DOHH2 (cell line): ENCODE measurements at regions not wholly inside any gene's neighbourhood (a gene's known extent, or its start where the extent isn't known, plus 50 kb on each side); places are given as distances from the start of the nearest gene placed in this dataset.

ENCODE experiments used
- H3F3A ChIP-seq: fragments of 200-600 bp; sonication (generic), shearing (Covaris generic); 2 replicates; pipeline ENCODE4 v1.6.0; 2016; ENCODE audit warnings: antibody characterized with exemption, mild to moderate bottlenecking; ENCODE audit not compliant: control insufficient read depth, insufficient read depth
- H3K27ac ChIP-seq: fragments of 200-600 bp; sonication (generic); 2 replicates; pipeline ENCODE4 v1.5.1; 2014; ENCODE audit warnings: low read depth, mild to moderate bottlenecking, low read length, moderate library complexity
- H3K27me3 ChIP-seq: fragments of 200-600 bp; sonication (generic); 2 replicates; pipeline ENCODE4 v1.6.1; 2014; ENCODE audit warnings: mild to moderate bottlenecking, low read length, mixed read lengths; ENCODE audit not compliant: control insufficient read depth
- H3K36me3 ChIP-seq: fragments of 200-600 bp; sonication (generic); 2 replicates; pipeline ENCODE4 v1.6.1; 2014; ENCODE audit warnings: mild to moderate bottlenecking, low read length, moderate library complexity, mixed read lengths; ENCODE audit not compliant: control insufficient read depth
- H3K4me1 ChIP-seq: fragments of 200-600 bp; sonication (generic); 2 replicates; pipeline ENCODE4 v1.6.1; 2014; ENCODE audit warnings: mild to moderate bottlenecking, low read length, mixed read lengths; ENCODE audit not compliant: control insufficient read depth
- H3K4me2 ChIP-seq: fragments of 200-600 bp; sonication (generic); 2 replicates; pipeline ENCODE4 v1.6.0; 2014; ENCODE audit warnings: mild to moderate bottlenecking, low read length, moderate library complexity
- H3K4me3 ChIP-seq: fragments of 200-600 bp; sonication (generic); 2 replicates; pipeline ENCODE4 v1.5.1; 2014; ENCODE audit warnings: mild to moderate bottlenecking, low read length, mixed read lengths
- H3K79me2 ChIP-seq: fragments of 200-600 bp; sonication (generic); 2 replicates; pipeline ENCODE4 v1.6.1; 2014; ENCODE audit warnings: mild to moderate bottlenecking, low read length, mixed read lengths; ENCODE audit not compliant: control insufficient read depth
- H3K9me2 ChIP-seq: fragments of 200-600 bp; sonication (generic); replicated peaks from 2 replicates; pipeline ENCODE4 v1.6.1; 2014; ENCODE audit warnings: mild to moderate bottlenecking, low read length, mixed read lengths; ENCODE audit not compliant: control insufficient read depth
- H3K9me3 ChIP-seq: fragments of 200-600 bp; sonication (generic); 2 replicates; pipeline ENCODE4 v1.6.1; 2014; ENCODE audit warnings: antibody characterized with exemption, low read length, mixed read lengths; ENCODE audit not compliant: control insufficient read depth, insufficient read depth
- H4K20me1 ChIP-seq: fragments of 200-600 bp; sonication (generic); 2 replicates; pipeline ENCODE4 v1.6.0; 2014; ENCODE audit warnings: low read depth, mild to moderate bottlenecking, antibody characterized with exemption, low read length, moderate library complexity; ENCODE audit not compliant: control insufficient read depth, insufficient read depth
- CTCF ChIP-seq: fragments of 200-600 bp; sonication (generic); IDR thresholded peaks from one replicate; pipeline ENCODE4 v1.5.1; 2014; ENCODE audit warnings: antibody characterized with exemption, mild to moderate bottlenecking, low read depth, low read length; ENCODE audit not compliant: poor library complexity, severe bottlenecking
- EZH2phosphoT487 ChIP-seq: fragments of 200-600 bp; sonication (generic); IDR thresholded peaks from 2 replicates; pipeline ENCODE4 v1.6.1; 2017; ENCODE audit warnings: borderline replicate concordance, mild to moderate bottlenecking, antibody characterized with exemption, low read length, moderate library complexity, mixed read lengths

- Histone ChIP-seq H3K4me3 (no peak overlapping the region), H3K4me2 (no peak overlapping the region), H3K79me2 (no peaks in the 10 kb centered on the region), H3K4me1 (no peaks in the 10 kb centered on the region), H3K27ac (no peak overlapping the region), H4K20me1 (no peaks in the 10 kb centered on the region), H3F3A (no peaks in the 10 kb centered on the region), H3K9me3 (no peaks in the 10 kb centered on the region), H3K9me2 (no peaks in the 10 kb centered on the region), H3K27me3 (0 out of 2 replicates have a peak, but pooled peaks cover 4% of the 10 kb centered on the region), H3K36me3 (no peaks in the 10 kb centered on the region)
- TF ChIP-seq EZH2phosphoT487: no peak
- no peak for TF ChIP-seq CTCF
Observed at GRCh38 chr20:4441871-4442270, 192.8 kb upstream of the ADRA1D start.

GRCh38 chr20:4441191-4441590, 192.1 kb upstream of the ADRA1D start:
- Histone ChIP-seq H3K27ac (no peak overlapping the region), H3K9me3 (no peaks in the 10 kb centered on the region), H3K4me2 (no peak overlapping the region), H3K4me1 (no peaks in the 10 kb centered on the region), H3K27me3 (no peaks in the 10 kb centered on the region), H3K9me2 (no peaks in the 10 kb centered on the region), H3K79me2 (no peaks in the 10 kb centered on the region), H3F3A (no peaks in the 10 kb centered on the region), H4K20me1 (no peaks in the 10 kb centered on the region), H3K36me3 (no peaks in the 10 kb centered on the region), H3K4me3 (no peak overlapping the region)
- TF ChIP-seq EZH2phosphoT487 (no peak), CTCF (no peak)

DNA sequence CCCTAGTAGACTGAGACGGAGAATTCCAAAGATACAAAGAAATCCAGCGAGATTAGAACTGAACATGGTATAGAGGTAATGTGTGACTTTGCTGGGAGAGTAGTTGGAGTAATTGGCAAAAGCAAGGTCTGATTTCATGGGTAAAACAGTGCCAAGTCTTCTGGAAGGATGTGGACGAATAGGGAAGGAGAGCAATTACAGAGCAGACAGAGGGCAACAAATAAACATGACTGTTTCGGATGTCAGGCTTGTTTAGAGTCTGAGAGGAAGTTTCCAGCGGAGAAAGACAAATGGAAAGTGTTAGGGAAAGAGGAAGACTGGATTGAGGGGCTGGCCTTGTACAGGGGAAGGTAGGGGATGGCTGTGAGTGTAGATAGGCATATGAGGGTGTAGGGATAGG, 190.4 kb upstream of the ADRA1D start:
- no peaks in the 10 kb centered on the region for H3K9me2 ChIP-seq
- no peaks in the 10 kb centered on the region for H3K36me3 ChIP-seq
- no peaks in the 10 kb centered on the region for H3F3A ChIP-seq
- no peaks in the 10 kb centered on the region for H3K4me1 ChIP-seq
- no peaks in the 10 kb centered on the region for H4K20me1 ChIP-seq
- H3K27ac ChIP-seq: no peak overlapping the region
- TF ChIP-seq EZH2phosphoT487: no peak
- no peak for TF ChIP-seq CTCF
- H3K27me3 ChIP-seq: peaks cover 3% of the 10 kb centered on the region; the same call in 1 of the 2 replicates
- no peaks in the 10 kb centered on the region for H3K79me2 ChIP-seq
- no peaks in the 10 kb centered on the region for H3K9me3 ChIP-seq
- H3K4me2 ChIP-seq: no peak overlapping the region
- H3K4me3 ChIP-seq: no peak overlapping the region

DNA sequence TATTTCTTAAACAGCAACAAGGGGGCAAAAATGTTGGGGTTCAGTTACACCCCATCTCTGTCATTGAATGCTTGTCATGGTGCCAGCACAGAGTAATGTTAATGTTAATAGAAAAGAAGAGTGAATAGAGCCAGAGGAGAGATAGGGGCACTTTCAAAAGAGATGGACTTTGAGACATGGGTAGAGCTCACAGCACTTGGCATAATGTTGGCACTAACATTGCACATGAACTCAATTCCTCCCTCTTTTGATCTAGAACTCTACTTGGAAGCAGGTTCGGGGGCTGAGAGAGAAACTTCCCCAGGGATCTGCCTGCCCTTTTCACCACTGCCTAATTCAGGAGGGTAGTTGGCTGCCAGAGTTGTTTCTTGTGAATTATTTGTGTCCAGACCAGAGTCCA, 188.0 kb upstream of the ADRA1D start:
- Histone ChIP-seq H3K79me2 (no peaks in the 10 kb centered on the region), H3K9me3 (no peaks in the 10 kb centered on the region), H3K9me2 (no peaks in the 10 kb centered on the region), H3K4me2 (no peak overlapping the region), H3K4me1 (no peaks in the 10 kb centered on the region), H3K27ac (no peak overlapping the region), H3F3A (no peaks in the 10 kb centered on the region), H3K36me3 (no peaks in the 10 kb centered on the region), H4K20me1 (no peaks in the 10 kb centered on the region), H3K4me3 (no peak overlapping the region), H3K27me3 (peaks cover 3% of the 10 kb centered on the region; the same call in 1 of the 2 replicates)
- TF ChIP-seq CTCF (no peak), EZH2phosphoT487 (no peak)
